GM18505 (cell line): ENCODE measurements at regions not wholly inside any gene's neighbourhood (a gene's known extent, or its start where the extent isn't known, plus 50 kb on each side); places are given as distances from the start of the nearest gene placed in this dataset.

ENCODE experiments used
- ATAC-seq: cut with Tn5 transposase; IDR thresholded peaks from one replicate; pipeline ENCODE4 v1.9.1; 2021; ENCODE audit not compliant: unreplicated experiment
- POLR2A ChIP-seq: IDR thresholded peaks from 4 replicates; pipeline ENCODE4 v1.6.1; 2011; ENCODE audit warnings: borderline replicate concordance; ENCODE audit not compliant: insufficient read depth, insufficient read length; ENCODE audit errors: extremely low read depth

GRCh38 chr5:73296772-73297171 is 123.8 kb downstream of the TMEM174 start:
- no peak for ATAC-seq
- TF ChIP-seq POLR2A = no peak

DNA sequence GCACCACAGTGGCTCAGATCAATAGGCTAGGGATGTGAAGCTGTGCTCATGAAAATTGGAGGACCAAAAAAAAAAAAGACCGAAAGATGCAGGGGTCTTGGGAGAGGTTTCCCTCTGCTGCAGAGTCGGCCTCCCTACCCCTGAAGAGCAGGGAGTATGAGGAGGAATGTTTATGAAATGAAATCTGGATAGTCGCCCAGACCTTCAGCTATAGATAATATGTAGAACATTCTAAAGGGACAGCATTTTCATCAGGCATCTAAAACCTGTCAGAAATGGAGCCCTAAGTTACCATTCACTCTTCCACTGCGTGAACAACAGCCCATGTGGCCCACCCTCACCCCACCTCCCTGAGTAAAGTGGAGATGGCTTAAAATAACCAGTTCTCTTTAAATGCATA is 122.9 kb downstream of the TMEM174 start:
- no peak for TF ChIP-seq POLR2A
- ATAC-seq = no peak

- TF ChIP-seq POLR2A = no peak
- ATAC-seq = no peak
These were observed 122.5 kb downstream of the TMEM174 start for GRCh38 chr5:73295447-73295846.

DNA sequence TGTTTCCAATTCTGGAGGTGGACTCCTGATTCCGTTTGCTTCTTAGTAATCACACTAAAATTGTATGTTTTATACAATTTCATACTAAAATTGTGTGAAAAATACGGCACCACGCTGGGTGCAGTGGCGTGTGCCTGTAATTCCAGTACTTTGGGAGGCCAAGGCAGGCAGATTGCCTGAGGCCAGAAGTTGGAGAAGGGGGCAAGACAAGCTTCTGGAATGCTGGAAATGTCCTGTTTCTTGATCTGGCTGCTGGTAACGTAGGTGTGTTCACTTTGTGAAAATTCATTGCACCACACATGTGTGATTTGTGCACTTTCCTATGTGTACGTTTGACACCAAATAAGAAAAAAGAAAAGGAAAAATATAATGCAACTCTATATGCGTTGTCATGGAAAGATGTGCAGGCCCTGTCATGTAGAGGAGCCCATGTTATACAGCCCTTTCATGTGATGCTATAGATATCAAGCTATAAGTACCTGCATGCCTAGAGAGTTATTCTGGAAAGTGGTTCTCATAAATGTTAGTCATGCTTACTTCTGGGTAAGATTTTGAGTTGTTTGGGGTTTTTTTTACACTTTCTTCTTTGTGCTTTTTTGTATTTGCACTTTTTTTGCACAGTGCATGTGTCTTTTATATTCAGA is 119.9 kb downstream of the TMEM174 start:
- TF ChIP-seq POLR2A = no peak
- ATAC-seq = no peak

- ATAC-seq = no peak
- no peak for TF ChIP-seq POLR2A
These were observed 118.9 kb downstream of the TMEM174 start for GRCh38 chr5:73291873-73292272.

- TF ChIP-seq POLR2A = no peak
- no peak for ATAC-seq
These were observed 117.2 kb downstream of the TMEM174 start for GRCh38 chr5:73290242-73290641.

- no peak for TF ChIP-seq POLR2A
- no peak for ATAC-seq
These were observed 116.1 kb downstream of the TMEM174 start for GRCh38 chr5:73288803-73289720.

- no peak for ATAC-seq
These were observed 113.9 kb downstream of the TMEM174 start for GRCh38 chr5:73286896-73287295.

GRCh38 chr5:73284985-73285384 is 112.0 kb downstream of the TMEM174 start:
- no peak for ATAC-seq
- no peak for TF ChIP-seq POLR2A

More at GRCh38 chr5:73286896-73287295, 113.9 kb downstream of the TMEM174 start:
- TF ChIP-seq POLR2A = no peak

DNA sequence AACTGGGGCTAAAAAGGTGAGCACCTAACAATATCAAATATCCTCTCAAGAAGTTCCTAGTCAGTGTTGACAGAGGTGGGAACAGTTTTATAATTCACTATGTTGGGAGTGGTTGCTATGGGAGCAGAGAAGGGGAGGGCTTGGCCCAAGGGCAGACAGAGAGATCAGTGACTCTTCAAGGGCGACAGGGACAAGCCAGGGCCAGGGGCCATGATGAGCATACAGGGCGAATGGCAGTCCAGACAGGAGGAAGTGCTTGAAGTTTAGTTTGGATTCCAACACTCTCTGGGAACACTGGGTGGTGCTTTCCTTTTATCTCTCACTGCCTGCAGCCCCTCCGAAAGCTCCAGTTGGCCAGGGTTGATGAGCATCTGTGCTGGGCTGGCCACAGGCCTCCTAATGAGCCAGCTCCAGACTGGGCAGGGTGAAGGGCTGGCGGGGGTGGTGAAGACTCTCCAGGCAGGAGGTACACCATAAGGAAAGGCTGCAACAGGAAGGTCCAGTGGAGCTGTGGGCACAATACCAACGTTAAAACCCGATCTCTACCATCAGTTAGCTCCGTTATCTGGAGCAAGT is 111.3 kb downstream of the TMEM174 start:
- no peak for ATAC-seq
- TF ChIP-seq POLR2A = no peak

DNA sequence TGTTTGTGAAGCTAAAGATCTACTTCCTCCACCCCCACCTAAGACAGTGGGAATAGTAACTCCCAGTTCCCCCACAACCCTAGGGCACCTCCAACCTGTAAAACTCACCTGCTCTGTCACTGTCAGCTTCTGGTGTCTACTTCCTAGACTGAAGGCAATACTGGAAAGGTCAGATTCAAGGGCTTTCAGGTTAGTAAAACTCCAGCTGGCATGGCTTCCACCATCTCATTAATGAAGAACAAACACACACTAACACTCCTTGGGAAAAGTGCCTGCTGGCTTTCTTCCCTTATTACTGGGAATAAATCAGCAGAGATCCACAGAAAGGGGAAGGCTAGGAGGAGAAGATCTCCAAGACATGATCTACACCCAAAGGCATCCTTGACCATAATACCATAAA is 109.9 kb downstream of the TMEM174 start:
- no peak for TF ChIP-seq POLR2A
- no peak for ATAC-seq

- no peak for TF ChIP-seq POLR2A
- no peak for ATAC-seq
These were observed 109.4 kb downstream of the TMEM174 start for GRCh38 chr5:73282383-73282782.

DNA sequence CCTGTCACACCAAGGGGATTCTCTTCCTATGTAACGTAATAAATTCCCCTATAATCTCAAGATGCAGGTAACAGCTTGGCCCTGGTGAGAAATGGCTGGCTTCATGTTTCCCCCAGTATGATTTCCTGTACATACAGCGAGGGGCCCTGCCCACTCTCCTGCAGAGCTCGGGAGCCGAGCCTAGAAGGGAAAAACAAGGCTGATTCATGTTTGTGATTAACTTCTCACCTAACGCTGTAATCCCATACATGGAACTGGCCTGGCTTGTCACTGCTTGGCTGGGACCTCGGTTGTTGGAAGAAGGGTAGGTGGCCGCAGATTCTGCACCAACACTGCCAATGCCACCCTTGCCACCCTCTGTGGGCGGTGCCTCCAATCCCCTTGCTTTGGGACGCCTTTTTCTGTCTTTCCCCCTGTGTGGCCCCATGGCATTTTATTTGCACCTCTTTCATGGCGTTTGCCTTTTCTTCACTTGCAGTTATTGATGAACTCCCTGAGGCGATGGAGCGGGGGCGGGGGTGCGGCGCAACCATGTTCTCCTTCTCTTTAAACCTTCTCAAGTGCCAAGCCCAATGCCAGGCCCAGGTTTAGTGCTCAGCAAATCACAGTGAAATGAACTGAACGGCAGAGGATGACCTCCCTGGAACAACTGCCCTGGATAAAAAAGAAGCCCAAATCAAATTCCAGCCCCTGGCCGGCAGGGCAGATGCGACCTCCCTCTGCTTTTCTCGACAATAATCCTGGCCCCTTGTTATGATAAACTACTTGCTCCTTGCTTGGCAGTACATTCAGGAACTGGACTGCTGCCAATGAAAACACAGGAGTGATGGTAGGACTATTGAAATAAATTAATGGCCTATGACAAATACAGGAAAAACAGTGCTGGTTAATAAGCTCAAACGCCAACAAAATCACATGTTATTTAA is 108.1 kb downstream of the TMEM174 start:
- ATAC-seq = no peak
- TF ChIP-seq POLR2A = no peak
